GM19238 (cell line): ENCODE measurements at regions not wholly inside any gene's neighbourhood (a gene's known extent, or its start where the extent isn't known, plus 50 kb on each side); places are given as distances from the start of the nearest gene placed in this dataset.
"Not testable (repeated sequence)": the region's sequence is repeated elsewhere in the genome, so short reads cannot be mapped to it uniquely, and the experiment has no call there.

ENCODE experiments used
- DNase-seq: peaks from one replicate; pipeline ENCODE4 v3.0.0; 2011; ENCODE audit warnings: low spot score; ENCODE audit not compliant: insufficient read length

DNA sequence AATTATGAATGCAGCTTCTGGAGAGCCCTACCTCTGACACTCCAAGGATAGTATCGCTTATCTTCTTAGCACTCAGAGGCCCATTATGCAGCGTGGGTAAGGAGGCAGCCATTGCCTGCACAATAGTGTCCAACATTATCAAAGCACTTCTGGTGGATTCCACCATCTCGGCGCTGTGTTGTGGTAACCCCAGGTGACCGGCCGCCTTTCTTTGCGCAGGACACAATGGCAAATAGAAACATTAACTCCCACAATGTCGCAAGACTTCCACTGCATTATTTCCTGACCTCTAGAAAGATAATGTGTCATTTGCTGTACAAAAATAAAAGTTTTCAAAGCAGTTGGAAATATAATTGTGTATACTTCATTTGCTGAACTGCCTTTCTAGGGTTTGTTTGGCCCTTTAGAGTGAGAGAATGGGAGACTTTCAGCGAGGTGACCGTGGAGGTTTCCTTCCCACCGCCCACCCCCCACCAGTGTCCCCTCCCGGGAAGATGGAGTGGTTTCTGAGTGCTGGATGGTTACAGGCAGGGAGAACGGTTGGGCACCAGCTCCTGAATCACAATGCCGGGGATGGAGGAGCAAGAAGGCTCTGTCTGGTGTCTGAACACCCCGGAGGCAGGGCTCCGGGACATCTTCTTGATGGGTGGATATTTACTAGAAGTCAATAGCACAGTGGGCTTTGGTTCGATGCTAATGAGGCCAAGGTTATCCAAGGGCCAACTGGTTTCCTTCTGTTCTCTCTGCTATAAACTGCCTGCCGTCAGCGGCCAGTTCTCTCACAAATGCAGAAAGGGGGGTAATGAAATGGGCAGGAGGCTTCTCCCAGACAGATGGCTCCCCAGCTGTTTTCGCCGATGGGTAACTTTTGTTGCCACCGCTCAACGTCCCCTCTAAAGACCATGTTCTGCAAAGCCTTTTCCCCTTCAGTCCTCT is 215.4 kb upstream of the PROX1 start:
- DNase-seq, result no peak

- DNase-seq, result no peak
Observed at GRCh38 chr1:213773975-213774374, 213.8 kb upstream of the PROX1 start.

- DNase-seq, result no peak
Observed at GRCh38 chr1:213776969-213777368, 210.8 kb upstream of the PROX1 start.

DNA sequence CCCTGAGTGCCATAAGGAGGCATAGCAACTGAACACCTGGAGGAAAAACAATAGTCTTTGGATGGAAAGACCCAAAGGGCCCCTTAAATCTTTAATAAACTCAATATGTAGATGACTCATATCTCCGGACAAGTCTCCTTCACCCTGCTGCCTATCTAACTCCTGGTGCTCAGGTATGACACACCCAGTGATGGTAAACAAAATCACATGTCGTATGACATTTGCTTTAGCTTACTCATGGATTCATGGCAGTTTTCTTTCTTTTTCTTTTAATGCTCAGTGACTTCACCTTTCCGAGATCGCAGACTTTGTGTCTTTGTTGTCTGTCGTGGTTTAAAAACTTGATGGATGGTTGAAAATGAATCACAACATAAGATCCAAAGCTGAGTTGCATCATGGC is 208.5 kb upstream of the PROX1 start:
- no peak for DNase-seq

DNA sequence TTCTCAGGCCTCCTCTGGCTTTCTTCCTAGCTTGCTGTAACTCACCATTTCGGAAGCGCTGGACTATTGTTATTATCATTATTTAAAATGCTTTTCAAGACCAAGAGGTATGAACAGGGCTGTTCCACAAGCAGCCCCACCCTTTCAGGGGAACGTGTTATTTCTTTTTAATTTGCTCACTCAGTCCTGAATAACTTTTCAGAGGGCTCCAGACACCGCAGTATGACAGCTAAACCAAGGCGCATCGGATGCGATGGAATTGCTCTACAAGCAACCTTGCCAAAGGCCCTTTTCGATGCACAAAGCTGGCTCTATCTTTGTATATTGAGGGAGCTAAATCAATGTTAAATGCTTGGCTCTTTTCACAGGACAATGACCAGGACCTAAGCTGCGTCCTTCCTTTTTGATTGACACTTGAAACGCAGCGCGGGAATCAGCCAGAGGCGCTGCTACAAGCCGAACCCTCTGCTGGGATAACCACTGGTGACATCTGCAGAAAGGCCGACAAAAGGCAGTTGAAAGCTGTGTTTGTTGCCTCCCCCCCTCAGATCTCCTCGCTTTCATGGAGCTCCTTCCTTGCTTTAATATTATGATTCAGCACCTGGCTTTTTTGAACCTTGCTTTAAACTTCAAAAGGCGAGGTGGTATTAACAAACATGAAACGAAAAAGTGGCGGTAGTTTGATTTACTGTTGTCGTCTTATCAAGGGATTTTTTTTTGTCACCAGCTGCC is 204.7 kb upstream of the PROX1 start:
- DNase-seq, result no peak

GRCh38 chr1:213783893-213784292 is 203.9 kb upstream of the PROX1 start:
- DNase-seq, result no peak

GRCh38 chr1:213786683-213787082 is 201.1 kb upstream of the PROX1 start:
- no peak for DNase-seq

- DNase-seq, result no peak
Observed at GRCh38 chr1:213790565-213790964, 197.2 kb upstream of the PROX1 start.

GRCh38 chr1:213793482-213794067 is 194.2 kb upstream of the PROX1 start:
- DNase-seq, result no peak

- DNase-seq, result no peak
Observed at GRCh38 chr1:213796525-213796924, 191.2 kb upstream of the PROX1 start.

- not testable (repeated sequence) for DNase-seq
Observed at GRCh38 chr1:213808288-213808687, 179.5 kb upstream of the PROX1 start.

- no peak for DNase-seq
Observed at GRCh38 chr1:213817156-213817555, 170.6 kb upstream of the PROX1 start.

DNA sequence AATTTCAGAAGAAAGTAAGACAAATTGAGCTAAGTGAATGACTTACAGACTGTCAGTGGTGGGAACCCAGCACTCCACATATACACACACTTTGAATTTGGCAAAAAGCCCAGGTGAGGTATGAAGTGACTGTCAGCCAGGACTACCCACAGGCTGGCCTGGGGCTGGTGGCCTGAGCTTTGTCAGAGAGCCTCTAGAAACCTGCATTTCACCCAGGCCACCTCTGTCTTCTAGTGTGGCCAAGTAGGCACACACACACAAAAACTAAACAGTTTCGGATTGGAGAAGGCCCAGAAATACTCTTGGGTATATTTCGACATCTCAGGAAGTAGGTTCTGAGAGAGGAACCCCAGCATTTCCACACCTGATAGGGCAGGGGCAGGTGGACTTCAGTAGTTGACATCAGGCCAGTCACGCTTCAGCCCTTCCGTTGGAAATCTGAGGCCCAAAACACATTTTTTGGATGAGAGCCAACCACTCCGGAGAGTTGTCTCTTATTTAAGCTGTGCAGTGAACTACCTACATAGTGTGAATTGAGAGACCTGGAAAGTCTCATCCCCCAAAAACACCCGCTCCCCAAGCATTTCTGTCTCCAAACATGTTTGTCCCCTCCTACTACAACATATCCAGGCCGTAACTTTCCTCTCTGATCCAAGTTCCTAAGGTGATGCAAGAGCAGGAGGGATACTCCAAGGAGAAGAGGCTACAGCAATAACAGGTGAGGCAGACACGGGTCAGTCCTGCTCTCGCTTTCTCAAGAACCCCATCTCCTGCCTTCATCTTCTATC is 167.2 kb upstream of the PROX1 start:
- no peak for DNase-seq

DNA sequence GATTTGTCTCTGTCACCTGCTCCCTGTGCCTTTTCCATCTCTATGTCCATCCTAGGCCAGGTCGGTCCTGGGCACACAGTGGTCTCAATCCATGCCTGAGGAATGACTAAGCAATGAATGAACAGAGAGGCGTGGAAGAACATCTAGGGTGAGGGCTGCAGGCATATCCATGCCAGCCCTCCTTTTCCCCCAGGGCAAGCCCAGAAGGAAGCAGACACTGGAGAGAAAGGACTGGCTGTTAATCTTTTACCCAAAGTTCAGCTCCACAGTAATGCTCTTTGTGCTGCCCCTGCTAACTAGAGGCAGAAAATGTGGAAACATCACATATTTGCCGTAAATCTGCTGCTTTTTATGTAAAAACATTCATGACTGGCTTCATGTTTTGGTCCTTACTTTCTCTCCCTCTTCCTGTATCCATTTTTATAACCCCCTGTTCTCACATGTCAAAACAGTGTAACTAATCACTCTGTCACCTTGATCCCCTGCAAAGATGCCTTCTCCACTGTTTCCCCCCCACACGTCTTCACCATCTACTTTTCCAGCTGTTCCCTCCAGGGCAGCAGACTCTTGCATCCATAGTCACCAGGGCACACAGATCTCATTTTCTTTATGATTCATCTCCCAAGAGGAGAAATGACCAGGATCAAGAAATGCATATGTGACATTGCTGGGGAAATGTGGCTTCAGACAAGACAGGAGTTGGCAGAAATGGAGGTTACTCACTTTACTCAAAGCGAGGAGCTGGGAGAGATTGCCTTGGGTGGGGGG is 166.4 kb upstream of the PROX1 start:
- no peak for DNase-seq

- DNase-seq, result no peak
Observed at GRCh38 chr1:213821943-213822334, 165.8 kb upstream of the PROX1 start.

- no peak for DNase-seq
Observed at GRCh38 chr1:213826891-213827290, 160.9 kb upstream of the PROX1 start.

DNA sequence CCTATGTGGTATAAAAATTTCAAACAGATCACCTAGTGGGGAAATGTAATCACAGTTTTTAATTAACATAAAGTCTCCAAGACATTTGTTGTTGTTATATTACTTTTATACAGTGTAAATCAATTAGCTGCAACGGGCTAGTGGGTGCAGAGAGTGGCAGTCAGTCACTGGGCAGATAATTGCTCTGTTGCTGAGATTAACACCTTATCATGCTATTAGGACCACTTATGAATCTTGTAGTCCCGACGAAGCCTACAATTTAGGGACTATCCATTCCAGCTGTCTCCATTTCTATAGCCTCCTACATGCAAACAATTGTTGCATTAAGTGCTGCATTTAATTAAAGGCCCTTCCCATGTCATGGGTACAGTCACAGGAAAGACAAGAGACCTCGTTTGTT is 158.9 kb upstream of the PROX1 start:
- no peak for DNase-seq

DNA sequence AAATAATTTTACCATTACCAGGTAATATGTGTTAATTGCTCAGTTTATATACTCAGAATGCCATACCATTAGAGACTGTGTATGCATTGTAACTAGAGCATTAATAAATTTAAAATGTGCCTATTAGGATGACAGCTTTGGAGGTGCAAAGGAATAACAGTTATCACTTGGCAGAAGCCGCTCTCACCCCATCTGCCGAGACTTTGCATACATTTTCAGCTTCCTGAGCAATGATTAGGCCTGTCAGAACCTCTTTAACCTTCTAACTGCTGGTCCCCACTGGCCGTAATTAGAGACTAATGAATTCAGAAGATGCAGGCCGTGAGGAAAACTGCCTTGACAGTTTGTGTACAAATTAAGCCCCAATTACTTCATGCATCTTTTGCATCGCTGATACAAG is 158.0 kb upstream of the PROX1 start:
- no peak for DNase-seq

- no peak for DNase-seq
Observed at GRCh38 chr1:213830371-213830770, 157.4 kb upstream of the PROX1 start.

- DNase-seq, result no peak
Observed at GRCh38 chr1:213840575-213840974, 147.2 kb upstream of the PROX1 start.

GRCh38 chr1:213844632-213845031 is 143.1 kb upstream of the PROX1 start:
- DNase-seq, result no peak
